Spleen (tissue), 11 donors: ENCODE measurements at regions not wholly inside any gene's neighbourhood (a gene's known extent, or its start where the extent isn't known, plus 50 kb on each side); places are given as distances from the start of the nearest gene placed in this dataset.

Experiments
- DNase-seq: peaks from one replicate; pipeline ENCODE4 v3.0.0-alpha.2; 2020
- H3K27ac ChIP-seq, 8 donors: fragments of 200-600 bp; sonication (generic) in 7 of 8; 1 replicate in 4 of 8; 2 replicates in 4 of 8; pipeline versions ENCODE4 v1.5.0 to v1.8.0; 2016 to 2021; ENCODE audit warnings: inconsistent platforms in 4 of 8, mild to moderate bottlenecking in 4 of 8, moderate library complexity in 1 of 8
- H3K27me3 ChIP-seq, 7 donors: fragments of 200-600 bp; sonication (generic) in 6 of 7; replicated peaks in 1 of 7; 1 replicate in 4 of 7; 2 replicates in 3 of 7; pipeline versions ENCODE4 v1.5.0 to v1.8.0; 2016 to 2021; ENCODE audit warnings: inconsistent platforms in 3 of 7, mild to moderate bottlenecking in 1 of 7
- H3K36me3 ChIP-seq, 6 donors: fragments of 200-600 bp; sonication (generic) in 5 of 6; 1 replicate in 4 of 6; 2 replicates in 2 of 6; pipeline versions ENCODE4 v1.5.0 to v1.8.0; 2016 to 2021; ENCODE audit warnings: inconsistent platforms in 2 of 6
- H3K4me1 ChIP-seq, 6 donors: fragments of 200-600 bp; sonication (generic) in 5 of 6; 1 replicate in 3 of 6; 2 replicates in 3 of 6; pipeline versions ENCODE4 v1.5.0 to v1.8.0; 2016 to 2021; ENCODE audit warnings: inconsistent platforms in 3 of 6
- H3K4me3 ChIP-seq, 8 donors: fragments of 200-600 bp; sonication (generic) in 7 of 8; 1 replicate in 4 of 8; 2 replicates in 4 of 8; pipeline versions ENCODE4 v1.5.0 to v1.8.0; 2016 to 2021; ENCODE audit warnings: inconsistent platforms in 4 of 8, mild to moderate bottlenecking in 4 of 8, moderate library complexity in 2 of 8
- H3K9me3 ChIP-seq, 8 donors: fragments of 200-600 bp; sonication (generic) in 7 of 8; 1 replicate in 4 of 8; 2 replicates in 4 of 8; pipeline versions ENCODE4 v1.5.0 to v1.8.0; 2016 to 2021; ENCODE audit warnings: inconsistent platforms in 4 of 8
- POLR2A ChIP-seq, 3 donors: fragments of 450-650 bp; IDR thresholded peaks; one replicate each; pipeline ENCODE4 v1.5.1; 2017; ENCODE audit warnings: antibody characterized with exemption in 3 of 3, mild to moderate bottlenecking in 1 of 3
- POLR2AphosphoS5 ChIP-seq, 3 donors: sonication (generic); formaldehyde crosslinking; IDR thresholded peaks; one replicate each; pipeline ENCODE4 v1.5.1; 2017; ENCODE audit warnings: antibody characterized with exemption in 3 of 3
- WGBS, 5 donors: extraction: QIAGEN DNeasy Blood & Tissue Kit in 3 of 5; methylation state at CpG; one replicate each; pipeline versions ENCODE4 v1.1.5 to v1.1.7; 2013 to 2018; 5-methylcytosine and 5-hydroxymethylcytosine counted together
- intact Hi-C: fragments of 100-400 bp; cut with DNase I; formaldehyde crosslinking; loops from one replicate; pipeline ENCODE4 v1.15.0; 2023; ENCODE audit warnings: low total_unique reads
- TF ChIP-seq, protein P1 (sequence below), 11 experiments: fragments of 200-600 bp in 7 of 11; fragments of 450-650 bp in 4 of 11; sonication (generic) in 4 of 11; IDR thresholded peaks in 8 of 11; conservative IDR thresholded peaks in 3 of 11; 1 replicate in 7 of 11; 2 replicates in 4 of 11; pipeline versions ENCODE4 v1.4.0 to v1.8.0; 2016 to 2021; ENCODE audit warnings: antibody characterized with exemption in 11 of 11, inconsistent platforms in 4 of 11, mild to moderate bottlenecking in 1 of 11
- donor health status: healthy with polysubstance abuse.
- donor health status: DM: no; HTN: no; CAD: no; lungs with moderate emphysema.
- donor health status: DM: no; HTN: no; CAD: no.
- donor health status: Bipolar disorder and iron deficiency.
- donor health status: healthy.
- donor health status: DM: no; HTN: no; CAD: no.
- donor health status: DM: yes; HTN: yes; CAD: no.

DNA sequence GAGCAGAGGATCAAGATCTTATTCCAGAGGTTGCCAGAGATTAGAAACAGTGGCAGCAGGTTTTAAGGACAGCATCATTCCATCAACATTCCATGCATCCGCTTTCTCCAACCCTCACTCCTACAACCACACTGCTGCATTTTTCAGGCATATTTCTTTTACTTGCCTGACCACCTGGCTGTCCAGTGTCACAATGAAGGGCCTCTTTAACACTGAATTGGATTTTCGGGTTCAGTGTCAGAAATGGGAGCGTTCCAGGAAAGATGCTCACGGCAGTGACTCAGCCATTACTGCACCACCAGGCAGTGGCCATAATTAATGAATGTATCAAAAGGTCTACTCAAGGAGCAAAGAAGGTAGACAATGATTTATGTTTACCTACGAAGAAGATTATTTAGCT is 200.4 kb upstream of the ESRRG start:
- H3K9me3 ChIP-seq: no peaks in the 10 kb centered on the region
- no peaks in the 10 kb centered on the region for H3K27me3 ChIP-seq
- no peak overlapping the region for H3K4me3 ChIP-seq
- intact Hi-C loops: no loop called here
- DNase-seq: no peak
- no peak overlapping the region for H3K27ac ChIP-seq
- no peaks in the 10 kb centered on the region for H3K4me1 ChIP-seq
- TF ChIP-seq POLR2A (IDR thresholded peaks at IDR 0.05) (no peak), POLR2AphosphoS5 (IDR thresholded peaks at IDR 0.05) (no peak)
- TF ChIP-seq, protein P1, sequence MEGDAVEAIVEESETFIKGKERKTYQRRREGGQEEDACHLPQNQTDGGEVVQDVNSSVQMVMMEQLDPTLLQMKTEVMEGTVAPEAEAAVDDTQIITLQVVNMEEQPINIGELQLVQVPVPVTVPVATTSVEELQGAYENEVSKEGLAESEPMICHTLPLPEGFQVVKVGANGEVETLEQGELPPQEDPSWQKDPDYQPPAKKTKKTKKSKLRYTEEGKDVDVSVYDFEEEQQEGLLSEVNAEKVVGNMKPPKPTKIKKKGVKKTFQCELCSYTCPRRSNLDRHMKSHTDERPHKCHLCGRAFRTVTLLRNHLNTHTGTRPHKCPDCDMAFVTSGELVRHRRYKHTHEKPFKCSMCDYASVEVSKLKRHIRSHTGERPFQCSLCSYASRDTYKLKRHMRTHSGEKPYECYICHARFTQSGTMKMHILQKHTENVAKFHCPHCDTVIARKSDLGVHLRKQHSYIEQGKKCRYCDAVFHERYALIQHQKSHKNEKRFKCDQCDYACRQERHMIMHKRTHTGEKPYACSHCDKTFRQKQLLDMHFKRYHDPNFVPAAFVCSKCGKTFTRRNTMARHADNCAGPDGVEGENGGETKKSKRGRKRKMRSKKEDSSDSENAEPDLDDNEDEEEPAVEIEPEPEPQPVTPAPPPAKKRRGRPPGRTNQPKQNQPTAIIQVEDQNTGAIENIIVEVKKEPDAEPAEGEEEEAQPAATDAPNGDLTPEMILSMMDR (IDR thresholded peaks at IDR 0.05 in 8 of 11, conservative IDR thresholded peaks at IDR 0.05 in 3 of 11): no peak
- no peaks in the 10 kb centered on the region for H3K36me3 ChIP-seq
- WGBS, 5 donors: 86 to 93% (median 91%) methylated on average over 5 of the region's 5 CpGs

DNA sequence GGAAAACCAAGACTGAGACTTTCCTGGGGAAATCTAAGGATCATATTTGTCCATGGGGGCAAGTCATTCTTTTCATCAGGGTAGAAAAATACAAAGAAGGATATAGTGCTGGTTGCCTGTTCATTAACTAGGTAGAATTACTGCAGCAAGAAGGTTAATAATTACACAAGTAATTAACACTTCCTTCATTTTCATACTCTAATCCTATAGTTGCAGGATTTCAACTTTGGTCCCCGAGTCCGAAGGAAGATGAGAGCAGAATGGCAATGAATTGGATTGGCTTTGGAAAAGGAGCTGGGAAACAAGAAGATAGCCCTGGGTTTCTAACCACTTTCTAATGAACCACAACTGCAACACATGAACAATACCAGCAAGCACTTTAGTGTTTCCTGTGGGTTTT is 199.2 kb upstream of the ESRRG start:
- H3K27me3 ChIP-seq: no peaks in the 10 kb centered on the region
- intact Hi-C loops: no loop called here
- H3K36me3 ChIP-seq: no peaks in the 10 kb centered on the region
- TF ChIP-seq POLR2AphosphoS5 (IDR thresholded peaks at IDR 0.05) (no peak), POLR2A (IDR thresholded peaks at IDR 0.05) (no peak)
- TF ChIP-seq, protein P1 (IDR thresholded peaks at IDR 0.05 in 8 of 11, conservative IDR thresholded peaks at IDR 0.05 in 3 of 11): no peak
- no peak overlapping the region for H3K27ac ChIP-seq
- no peak overlapping the region for H3K4me3 ChIP-seq
- no peak for DNase-seq
- WGBS, 5 donors: 82 to 100% (median 92%) methylated on average over 2 of the region's 2 CpGs
- no peaks in the 10 kb centered on the region for H3K9me3 ChIP-seq
- no peaks in the 10 kb centered on the region for H3K4me1 ChIP-seq

DNA sequence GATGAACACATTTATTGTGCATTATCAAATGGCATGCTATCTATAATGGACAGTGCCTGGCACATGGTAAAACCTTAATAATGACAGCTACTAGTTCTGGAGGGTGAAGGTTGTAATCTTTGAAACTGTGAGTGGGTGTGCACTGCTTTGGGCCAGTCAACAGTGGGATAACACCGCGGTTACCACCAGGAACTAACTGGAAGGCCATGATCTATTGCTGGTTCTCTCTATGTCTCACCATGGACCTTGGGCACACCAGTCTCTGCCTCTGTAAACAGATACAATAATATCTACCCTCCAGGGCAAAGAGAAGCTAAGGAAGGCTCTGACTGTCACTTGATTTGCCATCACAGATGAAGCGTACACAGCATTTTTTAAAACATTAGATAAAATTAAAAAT is 198.6 kb upstream of the ESRRG start:
- H3K36me3 ChIP-seq: no peaks in the 10 kb centered on the region
- no peaks in the 10 kb centered on the region for H3K27me3 ChIP-seq
- 93 to 100% (median 96%) methylated on average over 3 of the region's 3 CpGs for WGBS, 5 donors
- H3K9me3 ChIP-seq: no peaks in the 10 kb centered on the region
- no peaks in the 10 kb centered on the region for H3K4me1 ChIP-seq
- no peak for DNase-seq
- no peak overlapping the region for H3K27ac ChIP-seq
- no peak for TF ChIP-seq POLR2A (IDR thresholded peaks at IDR 0.05)
- TF ChIP-seq, protein P1 (IDR thresholded peaks at IDR 0.05 in 8 of 11, conservative IDR thresholded peaks at IDR 0.05 in 3 of 11): no peak
- TF ChIP-seq POLR2AphosphoS5 (IDR thresholded peaks at IDR 0.05): no peak
- intact Hi-C loops: no loop called here
- H3K4me3 ChIP-seq: no peak overlapping the region

DNA sequence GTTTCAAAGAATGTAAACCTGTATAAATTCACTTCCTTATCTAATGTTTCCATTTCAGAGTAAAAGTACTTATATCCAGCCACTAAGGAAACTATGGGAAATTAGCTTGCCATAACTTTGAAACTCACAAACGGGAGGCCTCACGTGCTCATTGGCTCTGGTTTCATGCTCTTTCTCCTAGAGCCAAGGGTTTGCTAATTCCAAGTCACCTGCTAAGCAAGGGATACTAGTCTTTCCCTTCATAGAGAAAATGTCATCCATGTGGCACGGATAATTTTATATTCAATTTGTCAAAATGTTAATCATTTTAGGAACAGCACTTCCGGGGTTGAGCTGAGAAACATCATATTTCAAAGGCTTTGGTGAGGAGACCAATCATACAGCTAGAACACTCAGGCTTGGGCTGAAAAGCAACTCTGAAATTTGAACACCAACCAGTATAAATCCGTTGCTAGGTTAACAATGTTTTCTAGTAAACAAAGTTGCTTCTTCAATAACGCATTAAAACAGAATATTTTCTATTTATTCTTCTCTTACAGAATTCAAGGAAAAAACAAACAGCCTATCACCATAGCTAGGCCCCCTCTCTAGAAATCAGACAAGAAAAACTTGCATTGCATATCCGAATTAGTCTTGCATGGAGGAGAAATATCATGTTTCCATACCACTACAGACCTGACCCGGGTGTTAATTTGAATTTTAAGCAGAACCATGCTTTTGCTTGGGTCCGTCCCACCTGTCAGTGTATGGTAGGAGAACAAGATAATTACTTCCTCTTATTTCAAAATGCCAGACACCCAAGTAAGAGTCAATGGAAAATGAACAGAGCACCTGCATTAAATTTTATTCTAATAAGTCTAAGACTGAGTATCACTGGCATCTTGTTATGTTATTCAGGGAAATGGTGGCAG is 196.1 kb upstream of the ESRRG start:
- 80 to 88% (median 83%) methylated on average over 9 of the region's 9 CpGs for WGBS, 5 donors
- TF ChIP-seq POLR2AphosphoS5 (IDR thresholded peaks at IDR 0.05) (no peak), POLR2A (IDR thresholded peaks at IDR 0.05) (no peak)
- TF ChIP-seq, protein P1 (IDR thresholded peaks at IDR 0.05 in 8 of 11, conservative IDR thresholded peaks at IDR 0.05 in 3 of 11): no peak
- no peak overlapping the region for H3K27ac ChIP-seq
- DNase-seq: no peak
- H3K4me1 ChIP-seq: no peaks in the 10 kb centered on the region
- no peak overlapping the region for H3K4me3 ChIP-seq
- intact Hi-C loops: no loop called here
- no peaks in the 10 kb centered on the region for H3K36me3 ChIP-seq
- no peaks in the 10 kb centered on the region for H3K9me3 ChIP-seq
- H3K27me3 ChIP-seq: no peaks in the 10 kb centered on the region
